Cardiac muscle cell (in vitro differentiated cells and primary cell): ENCODE measurements at regions not wholly inside any gene's neighbourhood (a gene's known extent, or its start where the extent isn't known, plus 50 kb on each side); places are given as distances from the start of the nearest gene placed in this dataset.

Experiments used
- DNase-seq, 2 donors: peaks; one replicate each; pipeline versions ENCODE4 v3.0.0 to v3.0.0-alpha.2; 2010 to 2017; ENCODE audit warnings: low read depth in 1 of 2, low spot score in 1 of 2
- H3K27ac ChIP-seq: fragments of 200-600 bp; sonication (generic); 2 replicates; pipeline ENCODE4 v1.5.1; 2016
- H3K27me3 ChIP-seq: fragments of 200-600 bp; sonication (generic); 2 replicates; pipeline ENCODE4 v1.6.0; 2016; ENCODE audit warnings: control low read depth
- H3K36me3 ChIP-seq: fragments of 200-600 bp; sonication (generic); 2 replicates; pipeline ENCODE4 v1.5.1; 2016; ENCODE audit warnings: control low read depth
- H3K4me1 ChIP-seq: fragments of 200-600 bp; sonication (generic); 2 replicates; pipeline ENCODE4 v1.8.1; 2017; ENCODE audit warnings: low read depth, mild to moderate bottlenecking, mixed run types
- H3K4me3 ChIP-seq: fragments of 200-600 bp; sonication (generic); 2 replicates; pipeline ENCODE4 v1.5.1; 2016; ENCODE audit warnings: mild to moderate bottlenecking
- H3K9me3 ChIP-seq: fragments of 200-600 bp; sonication (generic); 2 replicates; pipeline ENCODE4 v1.5.1; 2017; ENCODE audit warnings: low read depth, mild to moderate bottlenecking, control low read depth
- CTCF ChIP-seq: IDR thresholded peaks from 2 replicates; pipeline ENCODE4 v1.5.1; 2012; ENCODE audit warnings: low read depth, mild to moderate bottlenecking, low read length

GRCh38 chr4:125681240-125681639 lies 366.5 kb downstream of the FAT4 start:
- H3K27me3 ChIP-seq = no peaks in the 10 kb centered on the region
- no peaks in the 10 kb centered on the region for H3K9me3 ChIP-seq
- H3K4me1 ChIP-seq = no peaks in the 10 kb centered on the region
- TF ChIP-seq CTCF = no peak
- H3K4me3 ChIP-seq = no peak overlapping the region
- H3K36me3 ChIP-seq = no peaks in the 10 kb centered on the region
- DNase-seq = peak in 1 of 2 donors; percentile 11
- no peak overlapping the region for H3K27ac ChIP-seq

GRCh38 chr4:125682730-125683129 lies 368.0 kb downstream of the FAT4 start:
- Histone ChIP-seq H3K27ac (no peak overlapping the region), H3K27me3 (no peaks in the 10 kb centered on the region), H3K4me1 (no peaks in the 10 kb centered on the region), H3K9me3 (no peaks in the 10 kb centered on the region), H3K36me3 (no peaks in the 10 kb centered on the region), H3K4me3 (no peak overlapping the region)
- DNase-seq = no peak
- TF ChIP-seq CTCF = no peak

- no peak for TF ChIP-seq CTCF
- Histone ChIP-seq H3K27me3 (no peaks in the 10 kb centered on the region), H3K4me1 (no peaks in the 10 kb centered on the region), H3K4me3 (no peak overlapping the region), H3K36me3 (no peaks in the 10 kb centered on the region), H3K27ac (no peak overlapping the region), H3K9me3 (no peaks in the 10 kb centered on the region)
- no peak for DNase-seq
Observed at GRCh38 chr4:125688841-125689240, 374.1 kb downstream of the FAT4 start.

GRCh38 chr4:125689805-125690204 lies 375.1 kb downstream of the FAT4 start:
- no peaks in the 10 kb centered on the region for H3K36me3 ChIP-seq
- no peaks in the 10 kb centered on the region for H3K27me3 ChIP-seq

GRCh38 chr4:125693228-125693627 lies 378.5 kb downstream of the FAT4 start:
- no peak for DNase-seq
- Histone ChIP-seq H3K27me3 (no peaks in the 10 kb centered on the region), H3K4me1 (no peaks in the 10 kb centered on the region), H3K36me3 (no peaks in the 10 kb centered on the region), H3K27ac (no peak overlapping the region), H3K4me3 (no peak overlapping the region), H3K9me3 (no peaks in the 10 kb centered on the region)
- TF ChIP-seq CTCF = no peak

More at GRCh38 chr4:125689805-125690204, 375.1 kb downstream of the FAT4 start:
- H3K4me1 ChIP-seq = no peaks in the 10 kb centered on the region
- H3K9me3 ChIP-seq = no peaks in the 10 kb centered on the region
- no peak overlapping the region for H3K4me3 ChIP-seq
- no peak overlapping the region for H3K27ac ChIP-seq
- DNase-seq = no peak
- no peak for TF ChIP-seq CTCF

- Histone ChIP-seq H3K4me1 (no peaks in the 10 kb centered on the region), H3K36me3 (no peaks in the 10 kb centered on the region), H3K27me3 (no peaks in the 10 kb centered on the region), H3K9me3 (no peaks in the 10 kb centered on the region), H3K4me3 (no peak overlapping the region), H3K27ac (no peak overlapping the region)
- no peak for TF ChIP-seq CTCF
- no peak for DNase-seq
Observed at GRCh38 chr4:125702406-125702805, 387.7 kb downstream of the FAT4 start.
